Vagina (tissue), 2 donors: ENCODE measurements at regions not wholly inside any gene's neighbourhood (a gene's known extent, or its start where the extent isn't known, plus 50 kb on each side); places are given as distances from the start of the nearest gene placed in this dataset.

Experiments
- CTCF ChIP-seq, 3 experiments: fragments of 450-650 bp in 2 of 3; fragments of 200-600 bp in 1 of 3; sonication (generic) in 1 of 3; IDR thresholded peaks; one replicate each; pipeline ENCODE4 v1.5.1; 2017 to 2019; ENCODE audit warnings: antibody characterized with exemption in 3 of 3, mild to moderate bottlenecking in 2 of 3, moderate library complexity in 2 of 3
- POLR2A ChIP-seq, 2 donors: fragments of 450-650 bp; IDR thresholded peaks; one replicate each; pipeline ENCODE4 v1.6.1; 2017; ENCODE audit warnings: antibody characterized with exemption in 2 of 2, mild to moderate bottlenecking in 2 of 2, moderate library complexity in 2 of 2
- POLR2AphosphoS5 ChIP-seq, 2 donors: sonication (generic); formaldehyde crosslinking; IDR thresholded peaks; one replicate each; pipeline ENCODE4 v1.9.0; 2017; ENCODE audit warnings: antibody characterized with exemption in 2 of 2, mild to moderate bottlenecking in 2 of 2, low read depth in 1 of 2; ENCODE audit not compliant: insufficient read depth in 1 of 2

DNA sequence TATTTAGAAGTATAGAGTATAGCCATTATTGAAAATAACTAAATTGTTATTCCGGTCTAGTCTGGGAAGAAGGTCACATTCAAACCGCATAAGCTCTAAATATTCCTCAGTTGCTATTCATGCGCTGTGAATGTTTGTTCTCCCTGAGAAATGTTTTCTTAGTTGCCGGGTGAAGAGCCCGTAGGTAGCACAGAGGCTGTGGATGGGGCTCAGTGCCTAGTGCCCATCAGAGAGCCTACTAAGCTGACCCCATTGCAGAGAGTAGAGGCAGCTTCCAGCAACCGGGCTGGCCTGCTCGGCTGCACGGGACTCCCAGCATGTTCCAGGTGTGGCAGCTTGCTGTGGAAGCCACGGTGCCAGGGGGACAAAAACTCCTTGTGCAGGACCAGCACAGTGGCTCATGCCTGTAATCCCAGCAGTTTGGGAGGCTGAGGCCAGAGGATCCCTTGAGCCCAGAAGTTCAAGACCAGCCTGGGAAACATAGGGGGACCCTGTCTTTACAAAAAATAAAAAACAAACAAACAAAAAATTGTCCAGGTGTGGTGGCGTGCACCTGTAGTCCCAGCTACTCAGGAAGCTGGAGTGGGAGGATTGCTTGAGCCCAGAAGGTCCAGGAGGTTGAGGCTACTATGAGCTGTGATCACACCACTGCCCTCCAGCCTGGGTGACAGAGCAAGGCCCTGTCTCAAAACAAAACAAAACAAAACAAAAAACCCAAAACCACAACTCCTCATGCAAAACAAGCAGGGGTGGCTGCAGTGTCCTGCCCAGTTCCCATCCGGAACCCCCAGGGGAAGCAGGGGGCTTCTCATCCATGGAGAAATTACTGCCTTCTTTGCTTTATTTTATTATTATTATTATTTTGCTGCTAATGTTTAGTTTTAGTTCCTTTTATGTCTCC lies 82.5 kb downstream of the KCTD15 start:
- no peak for TF ChIP-seq CTCF (IDR thresholded peaks at IDR 0.05)
- no peak for TF ChIP-seq POLR2A (IDR thresholded peaks at IDR 0.05)
- no peak for TF ChIP-seq POLR2AphosphoS5 (IDR thresholded peaks at IDR 0.05; ENCODE audit: insufficient read depth in 1 of 2, low read depth in 1 of 2)
